Left lung (tissue), 4 donors: ENCODE measurements at regions not wholly inside any gene's neighbourhood (a gene's known extent, or its start where the extent isn't known, plus 50 kb on each side); places are given as distances from the start of the nearest gene placed in this dataset.

Experiments
- ATAC-seq: fragments of 200-7000 bp; cut with Tn5 transposase; one replicate; pipeline ENCODE4 v1.9.1; 2020; ENCODE audit warnings: moderate library complexity
- DNase-seq, 4 donors: peaks; one replicate each; pipeline ENCODE4 v3.0.0-alpha.2; 2013 to 2020
- H3K27ac ChIP-seq, 2 donors: fragments of 200-600 bp; sonication (generic) in 1 of 2; one replicate each; pipeline versions ENCODE4 v1.5.0 to v1.8.0; 2020 to 2021
- H3K27me3 ChIP-seq, 2 donors: fragments of 200-600 bp; sonication (generic) in 1 of 2; one replicate each; pipeline versions ENCODE4 v1.5.0 to v1.8.0; 2020 to 2021
- H3K36me3 ChIP-seq, 2 donors: fragments of 200-600 bp; sonication (generic) in 1 of 2; one replicate each; pipeline versions ENCODE4 v1.5.0 to v1.8.0; 2020 to 2021
- H3K4me1 ChIP-seq, 2 donors: fragments of 200-600 bp; one replicate each; pipeline ENCODE4 v1.8.0; 2021
- H3K4me3 ChIP-seq, 2 donors: fragments of 200-600 bp; sonication (generic) in 1 of 2; one replicate each; pipeline versions ENCODE4 v1.5.0 to v1.8.0; 2020 to 2021; ENCODE audit warnings: mild to moderate bottlenecking in 1 of 2
- H3K9me3 ChIP-seq, 2 donors: fragments of 200-600 bp; sonication (generic) in 1 of 2; one replicate each; pipeline versions ENCODE4 v1.5.0 to v1.8.0; 2020 to 2021
- CTCF ChIP-seq, 2 donors: fragments of 200-600 bp; sonication (generic) in 1 of 2; IDR thresholded peaks; one replicate each; pipeline versions ENCODE4 v1.5.0 to v1.8.0; 2021; ENCODE audit warnings: antibody characterized with exemption in 2 of 2
- intact Hi-C, 2 donors: fragments of 100-400 bp; cut with DNase I; formaldehyde crosslinking; loops; one replicate each; pipeline versions ENCODE4 v1.11.2 to v1.14.2; 2022
- donor health status: DM: no; HTN: yes; CAD: no.
- donor health status: DM: no; HTN: no; CAD: no.

- ATAC-seq (no peak), DNase-seq (no peak)
- intact Hi-C loops: no loop called here
- H3K4me1 ChIP-seq: no peaks in the 10 kb centered on the region
- no peak overlapping the region for H3K4me3 ChIP-seq
- no peak overlapping the region for H3K27ac ChIP-seq
- H3K36me3 ChIP-seq: no peaks in the 10 kb centered on the region
- H3K9me3 ChIP-seq: no peaks in the 10 kb centered on the region
- H3K27me3 ChIP-seq: no peaks in the 10 kb centered on the region
- no peak for TF ChIP-seq CTCF (IDR thresholded peaks at IDR 0.05)
Measured at GRCh38 chr11:30106222-30107181, 89.7 kb upstream of the KCNA4 start.

- ATAC-seq: peak; percentile 18
- intact Hi-C loops: no loop called here
- no peak for TF ChIP-seq CTCF (IDR thresholded peaks at IDR 0.05)
Measured at GRCh38 chr11:30107899-30108298, 91.1 kb upstream of the KCNA4 start.

GRCh38 chr11:30109774-30110173 is 92.9 kb upstream of the KCNA4 start:
- Histone ChIP-seq H3K4me1 (no peaks in the 10 kb centered on the region), H3K36me3 (no peaks in the 10 kb centered on the region), H3K27me3 (no peaks in the 10 kb centered on the region), H3K4me3 (no peak overlapping the region), H3K9me3 (no peaks in the 10 kb centered on the region), H3K27ac (no peak overlapping the region)
- ATAC-seq: no peak
- intact Hi-C loops: no loop called here
- no peak for TF ChIP-seq CTCF (IDR thresholded peaks at IDR 0.05)
- no peak for DNase-seq

More at GRCh38 chr11:30107899-30108298, 91.1 kb upstream of the KCNA4 start:
- Histone ChIP-seq H3K9me3 (no peaks in the 10 kb centered on the region), H3K36me3 (no peaks in the 10 kb centered on the region), H3K27me3 (no peaks in the 10 kb centered on the region), H3K4me3 (no peak overlapping the region), H3K27ac (no peak overlapping the region), H3K4me1 (no peaks in the 10 kb centered on the region)
- no peak for DNase-seq

- intact Hi-C loops: no loop called here
- Histone ChIP-seq H3K9me3 (no peaks in the 10 kb centered on the region), H3K27me3 (no peaks in the 10 kb centered on the region), H3K36me3 (no peaks in the 10 kb centered on the region), H3K4me3 (no peak overlapping the region), H3K4me1 (no peaks in the 10 kb centered on the region), H3K27ac (no peak overlapping the region)
- TF ChIP-seq CTCF (IDR thresholded peaks at IDR 0.05): no peak
- DNase-seq (no peak), ATAC-seq (no peak)
Measured at GRCh38 chr11:30110691-30111090, 93.9 kb upstream of the KCNA4 start.

GRCh38 chr11:30111786-30112185 is 95.0 kb upstream of the KCNA4 start:
- H3K4me1 ChIP-seq: no peaks in the 10 kb centered on the region
- DNase-seq: no peak
- H3K27me3 ChIP-seq: no peaks in the 10 kb centered on the region
- TF ChIP-seq CTCF (IDR thresholded peaks at IDR 0.05): no peak
- no peaks in the 10 kb centered on the region for H3K36me3 ChIP-seq
- intact Hi-C loops: no loop called here
- no peak overlapping the region for H3K27ac ChIP-seq
- ATAC-seq: no peak
- no peaks in the 10 kb centered on the region for H3K9me3 ChIP-seq
- no peak overlapping the region for H3K4me3 ChIP-seq
